ENCODE measurements at regions not wholly inside any gene's neighbourhood (a gene's known extent, or its start where the extent isn't known, plus 50 kb on each side); places are given as distances from the start of the nearest gene placed in this dataset.

DNA sequence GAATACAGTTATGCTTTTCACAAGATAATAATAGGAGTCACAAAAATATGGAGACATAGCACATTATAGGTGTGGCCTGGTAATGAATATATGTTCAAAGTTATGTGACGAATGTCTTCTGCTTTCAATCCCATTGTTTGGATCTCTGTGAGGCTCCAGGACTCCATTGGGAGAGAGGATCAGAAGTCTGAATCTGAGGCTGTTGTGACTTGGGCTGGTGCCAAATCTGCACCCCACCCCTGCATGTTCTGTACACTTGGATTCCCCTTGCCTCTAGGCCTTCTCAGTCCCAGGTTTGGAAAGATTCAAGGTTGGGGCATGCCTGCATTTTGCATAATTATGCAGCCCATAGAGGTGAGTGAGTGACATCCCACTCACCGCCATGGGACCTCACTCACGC, 103.1 kb upstream of the MGAT5 start:
- no peak for DNase-seq

DNA sequence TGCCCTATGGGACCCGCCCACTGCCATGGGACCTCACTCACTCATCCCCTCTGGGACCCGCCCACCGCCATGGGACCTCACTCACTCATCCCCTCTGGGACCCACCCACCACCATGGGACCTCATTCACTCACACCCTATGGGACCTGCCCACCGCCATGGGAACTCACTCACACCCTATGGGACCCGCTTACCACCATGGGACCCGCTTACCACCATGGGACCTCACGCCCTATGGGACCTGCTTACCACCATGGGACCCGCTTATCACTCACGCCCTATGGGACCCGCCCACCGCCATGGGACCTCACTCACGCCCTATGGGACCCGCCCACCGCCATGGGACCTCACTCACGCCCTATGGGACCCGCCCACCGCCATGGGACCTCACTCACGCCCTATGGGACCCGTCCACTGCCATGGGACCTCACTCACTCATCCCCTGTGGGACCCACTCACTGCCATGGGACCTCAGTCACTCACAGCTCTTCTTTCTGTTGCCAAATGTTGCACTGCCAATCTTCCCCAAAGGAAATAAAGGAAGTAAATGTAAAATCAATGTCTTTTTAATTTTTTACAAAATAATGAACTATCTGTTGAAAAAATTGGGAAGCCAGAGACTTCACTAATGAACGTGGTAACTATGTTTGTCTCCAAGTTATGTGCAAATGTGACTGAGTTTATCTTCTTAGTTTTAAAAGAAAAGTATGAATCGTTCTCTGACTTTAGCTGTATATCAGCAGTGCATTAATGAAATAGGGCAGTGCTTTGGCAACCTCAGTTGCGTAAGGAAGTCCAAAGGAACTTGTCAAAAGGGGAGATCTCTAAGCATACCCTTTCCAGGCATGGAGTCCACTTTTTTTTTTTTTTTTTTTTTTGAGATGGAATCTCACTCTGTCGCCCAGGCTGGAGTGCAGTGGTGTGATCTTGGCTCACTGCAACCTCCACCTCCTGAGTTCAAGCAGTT, 101.5 kb upstream of the MGAT5 start:
- DNase-seq: no peak

DNA sequence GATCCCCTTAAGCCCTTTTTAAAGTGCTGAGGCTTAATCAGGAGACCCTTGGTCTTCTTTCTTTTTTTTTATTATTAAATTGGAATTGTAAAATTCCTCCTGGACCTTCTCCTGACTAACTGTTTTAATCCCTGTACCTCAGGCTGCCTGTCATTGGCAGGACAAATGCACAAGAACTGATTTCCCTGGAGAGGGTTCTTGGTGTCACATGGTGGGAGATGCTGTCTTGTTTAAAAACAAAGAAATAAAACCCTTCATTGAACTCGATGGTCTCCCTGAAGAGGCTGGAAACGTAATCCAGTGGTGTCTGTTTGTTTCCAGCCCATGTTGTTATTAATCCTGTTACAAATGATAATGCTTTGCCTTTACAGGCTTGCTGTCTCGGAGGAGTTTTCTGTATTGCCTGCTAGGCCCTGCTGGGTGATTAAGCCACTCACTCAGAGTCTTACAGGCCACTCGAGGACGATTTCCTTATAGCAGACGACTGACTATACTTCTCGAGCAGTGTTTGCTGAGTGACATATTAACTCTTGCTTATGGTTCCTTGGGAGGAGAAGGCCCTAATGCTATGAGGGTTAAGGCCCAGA, 100.5 kb upstream of the MGAT5 start:
- no peak for DNase-seq

- peak; percentile 55 for DNase-seq
These were observed 99.6 kb upstream of the MGAT5 start for GRCh38 chr2:134154246-134154645.

- no peak for DNase-seq
These were observed 98.7 kb upstream of the MGAT5 start for GRCh38 chr2:134155134-134155533.

- no peak for DNase-seq
These were observed 95.6 kb upstream of the MGAT5 start for GRCh38 chr2:134158295-134158694.

DNA sequence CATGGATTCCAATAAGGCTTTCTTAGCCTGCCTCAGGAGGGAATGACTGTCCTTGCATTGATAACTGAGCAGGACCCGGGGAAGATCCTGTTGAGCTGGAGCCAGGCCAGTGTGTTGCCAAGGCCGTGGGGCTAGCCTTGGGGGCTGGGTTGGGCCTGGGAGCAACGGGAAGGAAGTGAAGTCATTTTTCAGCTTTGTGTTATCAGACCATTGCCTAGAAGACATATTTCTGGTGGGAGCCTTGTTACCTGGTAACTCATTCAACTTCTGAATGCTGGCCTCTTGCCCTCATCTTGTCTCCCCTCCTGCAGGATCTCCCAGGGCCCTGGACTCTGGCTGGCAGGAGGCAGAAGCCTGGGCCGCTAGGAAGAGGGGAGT, 92.7 kb upstream of the MGAT5 start:
- peak; percentile 77 for DNase-seq

GRCh38 chr2:134163336-134163735, 90.5 kb upstream of the MGAT5 start:
- no peak for DNase-seq

- no peak for DNase-seq
These were observed 89.6 kb upstream of the MGAT5 start for GRCh38 chr2:134164306-134164705.

- DNase-seq: no peak
These were observed 86.9 kb upstream of the MGAT5 start for GRCh38 chr2:134167015-134167414.

DNA sequence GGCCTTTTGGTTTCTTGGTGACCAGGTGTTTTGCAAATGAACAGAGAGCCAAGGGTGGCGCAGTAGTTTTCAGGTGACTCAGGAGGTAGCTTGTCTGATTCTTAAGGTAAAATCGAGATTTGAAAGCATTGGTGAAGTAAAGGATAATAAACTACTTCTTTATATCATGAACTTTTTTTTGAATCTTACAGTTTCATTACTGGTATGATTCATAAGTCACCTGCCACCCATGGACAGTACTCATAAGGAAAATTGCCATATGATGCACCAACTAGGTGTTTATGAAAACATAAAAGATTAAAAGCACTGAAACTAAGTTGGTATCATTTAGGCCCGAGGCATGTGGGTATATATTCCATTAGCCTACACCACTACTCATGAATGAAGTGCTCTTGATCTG, 84.1 kb upstream of the MGAT5 start:
- DNase-seq: no peak

- no peak for DNase-seq
These were observed 83.6 kb upstream of the MGAT5 start for GRCh38 chr2:134170294-134170693.

DNA sequence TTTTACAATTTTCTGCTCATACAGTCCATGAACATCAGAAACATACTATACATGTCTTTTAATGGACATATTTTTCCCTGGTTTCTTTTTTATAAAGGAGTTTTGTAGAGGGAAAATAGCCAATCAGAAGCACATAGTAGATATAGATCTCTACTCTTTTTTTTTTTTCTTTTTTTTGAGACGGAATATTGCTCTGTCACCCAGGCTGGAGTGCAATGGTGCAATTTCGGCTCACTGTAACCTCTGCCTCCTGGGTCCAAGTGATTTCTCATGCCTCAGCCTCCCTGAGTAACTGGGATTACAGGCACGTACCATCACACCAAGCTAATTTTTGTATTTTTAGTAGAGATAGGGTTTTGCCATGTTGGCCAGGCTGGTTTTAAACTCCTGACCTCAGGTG, 83.2 kb upstream of the MGAT5 start:
- DNase-seq: no peak

DNA sequence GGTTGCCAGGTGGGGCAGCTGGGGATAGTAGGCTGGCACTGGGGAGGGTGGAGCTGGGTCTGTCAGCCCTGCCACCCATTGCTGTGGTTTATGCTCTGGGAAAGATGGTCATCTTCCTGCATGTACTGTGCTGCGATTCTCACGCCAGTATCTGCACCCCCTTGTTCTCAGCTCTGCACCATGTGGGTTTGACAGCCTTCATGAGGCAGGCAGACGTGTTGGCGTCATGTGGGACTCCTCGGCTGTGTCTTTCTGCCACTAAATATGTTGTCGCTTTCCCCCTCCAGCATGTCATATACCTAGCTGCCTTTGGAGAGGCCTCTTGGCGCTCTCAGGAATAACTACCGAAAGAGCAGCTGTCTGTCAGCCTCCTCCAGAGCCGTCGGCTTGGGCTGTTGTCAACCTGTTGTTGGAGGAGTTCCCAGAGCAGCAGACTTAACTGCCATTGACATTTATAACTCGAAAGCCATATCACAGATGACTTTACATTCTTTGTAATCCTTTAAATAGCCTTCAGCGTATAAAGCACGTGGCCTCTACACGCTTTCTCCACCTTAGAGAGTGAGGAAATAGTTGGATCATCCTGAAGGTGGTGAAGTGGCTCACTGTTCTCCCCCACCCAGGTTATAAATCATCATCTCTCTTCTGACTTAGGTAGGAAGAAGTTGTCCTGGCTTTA, 80.4 kb upstream of the MGAT5 start:
- DNase-seq: no peak

DNA sequence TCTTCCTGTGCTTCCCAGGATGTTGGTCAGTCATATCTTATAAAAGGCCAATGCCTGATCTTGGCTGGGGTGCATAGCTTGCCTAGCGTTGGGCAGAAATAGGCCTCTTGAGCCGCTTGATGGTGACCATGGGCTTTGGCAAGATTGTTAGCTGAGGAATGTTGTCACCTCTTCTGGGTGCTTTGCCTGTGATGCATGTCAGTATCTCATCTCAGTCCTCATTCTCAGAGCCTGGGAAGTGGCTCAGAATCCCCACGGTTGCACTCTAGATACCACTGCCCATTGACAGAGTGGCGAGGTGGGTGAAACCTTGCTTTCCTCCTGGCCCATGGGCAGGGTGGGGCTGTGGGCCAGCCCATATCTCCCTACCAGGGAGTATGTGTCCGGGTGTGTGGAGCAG, 79.2 kb upstream of the MGAT5 start:
- DNase-seq: no peak

GRCh38 chr2:134175834-134176233, 78.0 kb upstream of the MGAT5 start:
- no peak for DNase-seq

- DNase-seq: no peak
These were observed 76.4 kb upstream of the MGAT5 start for GRCh38 chr2:134177351-134177931.

- no peak for DNase-seq
These were observed 75.6 kb upstream of the MGAT5 start for GRCh38 chr2:134178138-134178877.

- peak; percentile 26 for DNase-seq
These were observed 72.7 kb upstream of the MGAT5 start for GRCh38 chr2:134181219-134181618.

DNA sequence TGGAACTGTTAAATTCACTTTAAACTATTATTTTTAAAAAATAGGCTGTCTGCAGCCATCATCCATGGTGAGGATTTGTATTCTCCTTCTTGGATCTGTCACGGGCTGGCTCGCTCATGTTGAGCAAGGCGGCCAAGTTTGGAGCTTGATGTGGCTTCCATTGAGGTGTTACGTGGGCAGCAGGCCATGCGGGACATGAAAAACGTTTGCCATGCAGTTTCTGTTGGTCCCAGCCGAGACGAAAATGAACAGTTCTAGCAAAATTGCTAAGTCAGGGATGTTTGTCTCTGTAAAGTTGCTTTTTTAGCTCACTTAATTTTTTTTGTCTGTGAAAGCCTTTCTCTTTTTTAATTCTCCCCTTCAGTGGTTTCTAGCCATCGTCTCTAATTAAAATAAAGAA, 70.2 kb upstream of the MGAT5 start:
- no peak for DNase-seq

DNA sequence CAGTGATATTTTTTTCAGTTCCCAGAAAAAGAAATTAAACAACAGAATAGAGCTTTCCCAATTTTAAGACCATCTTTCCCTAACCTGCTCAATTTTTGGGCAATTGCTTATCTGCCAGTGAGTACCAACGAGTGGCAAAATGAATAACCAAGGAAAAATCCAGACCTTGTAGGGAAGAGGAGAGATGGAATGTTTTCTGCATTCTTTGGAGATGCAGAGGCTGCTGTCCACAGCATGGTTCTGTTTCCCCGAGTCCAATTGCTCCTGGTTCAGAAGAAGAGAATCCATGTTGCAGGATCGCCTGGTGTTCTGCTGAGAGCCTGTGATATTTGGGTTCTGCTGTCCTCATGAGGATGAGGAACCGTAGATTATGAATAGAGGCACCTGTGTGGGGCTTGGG, 68.2 kb upstream of the MGAT5 start:
- no peak for DNase-seq

DNA sequence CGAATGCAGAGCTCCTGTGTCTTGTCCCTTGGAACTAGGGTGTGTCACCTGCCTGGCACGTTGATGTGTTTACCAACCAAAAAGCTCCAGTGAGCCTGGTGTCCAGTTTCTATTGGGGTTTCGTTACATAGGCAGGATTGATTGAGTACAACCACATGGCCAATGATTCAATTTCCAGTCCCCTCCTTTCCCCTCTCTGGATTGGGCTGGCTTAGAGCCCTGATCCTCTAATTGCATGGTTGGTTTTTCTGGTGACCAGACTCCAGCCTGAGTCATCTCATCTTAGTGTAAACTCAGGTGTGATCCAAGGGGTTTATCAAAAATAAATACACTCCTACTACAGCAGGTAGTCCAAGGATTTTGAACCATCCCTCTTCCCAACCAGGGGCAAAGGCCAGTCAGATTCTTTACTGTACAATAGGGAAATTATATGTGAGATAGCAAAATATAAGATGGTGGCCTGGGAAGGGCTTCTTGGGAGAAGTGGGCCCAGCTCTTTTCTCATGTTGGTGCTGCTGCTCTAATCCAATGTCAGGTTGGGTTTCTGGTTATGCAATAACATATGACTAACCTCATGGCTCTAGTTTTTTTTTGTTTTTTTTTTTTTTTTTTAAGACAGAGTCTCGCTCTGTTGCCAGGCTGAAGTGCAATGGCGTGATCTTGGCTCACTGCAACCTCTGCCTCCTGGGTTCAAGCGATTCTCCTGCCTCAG, 64.7 kb upstream of the MGAT5 start:
- no peak for DNase-seq

Data from GF-D8 (cell line).